Right atrium auricular region (tissue), 2 donors: ENCODE measurements at regions not wholly inside any gene's neighbourhood (a gene's known extent, or its start where the extent isn't known, plus 50 kb on each side); places are given as distances from the start of the nearest gene placed in this dataset.

Experiments
- DNase-seq: peaks from one replicate; pipeline ENCODE4 v3.0.0-alpha.2; 2019; ENCODE audit warnings: low spot score
- H3K27ac ChIP-seq, 2 donors: fragments of 200-600 bp; sonication (generic); 1 replicate in 1 of 2; 2 replicates in 1 of 2; pipeline ENCODE4 v1.5.1; 2016 to 2019
- H3K27me3 ChIP-seq, 2 donors: fragments of 200-600 bp; sonication (generic); one replicate each; pipeline versions ENCODE4 v1.5.1 to v1.6.0; 2017 to 2019
- H3K36me3 ChIP-seq: fragments of 200-600 bp; sonication (generic); one replicate; pipeline ENCODE4 v1.5.1; 2016
- H3K4me1 ChIP-seq, 2 donors: fragments of 200-600 bp; sonication (generic); one replicate each; pipeline versions ENCODE4 v1.5.1 to v1.6.0; 2017 to 2019
- H3K4me3 ChIP-seq, 2 donors: fragments of 200-600 bp; sonication (generic); 1 replicate in 1 of 2; 2 replicates in 1 of 2; pipeline ENCODE4 v1.5.1; 2017 to 2019; ENCODE audit warnings: mild to moderate bottlenecking in 1 of 2, moderate library complexity in 1 of 2
- H3K9me3 ChIP-seq, 2 donors: fragments of 200-600 bp; sonication (generic); one replicate each; pipeline ENCODE4 v1.5.1; 2019
- CTCF ChIP-seq, 2 donors: fragments of 200-600 bp; sonication (generic); IDR thresholded peaks; one replicate each; pipeline ENCODE4 v1.5.1; 2019; ENCODE audit warnings: antibody characterized with exemption in 2 of 2

- Histone ChIP-seq H3K27ac (no peak overlapping the region), H3K27me3 (no peaks in the 10 kb centered on the region), H3K9me3 (peaks cover 0 to 16% of the 10 kb centered on the region in 2 donors), H3K4me1 (no peaks in the 10 kb centered on the region), H3K4me3 (no peak overlapping the region), H3K36me3 (no peaks in the 10 kb centered on the region)
- DNase-seq: no peak
- no peak for TF ChIP-seq CTCF (IDR thresholded peaks at IDR 0.05)
Observed at GRCh38 chr17:79671085-79671694, 59.6 kb upstream of the ENPP7 start.

GRCh38 chr17:79670537-79671084, 59.8 kb upstream of the RBFOX3 start:
- peaks cover 0 to 4% of the 10 kb centered on the region in 2 donors for H3K4me1 ChIP-seq
- peaks cover 0 to 16% of the 10 kb centered on the region in 2 donors for H3K9me3 ChIP-seq
- no peak overlapping the region for H3K4me3 ChIP-seq
- no peak for DNase-seq
- no peaks in the 10 kb centered on the region for H3K36me3 ChIP-seq
- H3K27me3 ChIP-seq: no peaks in the 10 kb centered on the region
- TF ChIP-seq CTCF (IDR thresholded peaks at IDR 0.05): no peak
- no peak overlapping the region for H3K27ac ChIP-seq

- H3K9me3 ChIP-seq: peaks cover 0 to 16% of the 10 kb centered on the region in 2 donors
- no peaks in the 10 kb centered on the region for H3K27me3 ChIP-seq
- H3K36me3 ChIP-seq: no peaks in the 10 kb centered on the region
- H3K27ac ChIP-seq: no peak overlapping the region
- H3K4me3 ChIP-seq: no peak overlapping the region
- TF ChIP-seq CTCF (IDR thresholded peaks at IDR 0.05): no peak
- DNase-seq: no peak
- H3K4me1 ChIP-seq: peaks cover 0 to 10% of the 10 kb centered on the region in 2 donors
Observed at GRCh38 chr17:79669861-79670260, 59.0 kb upstream of the RBFOX3 start.

GRCh38 chr17:79668344-79669250, 57.7 kb upstream of the RBFOX3 start:
- Histone ChIP-seq H3K9me3 (peaks cover 0 to 9% of the 10 kb centered on the region in 2 donors), H3K36me3 (no peaks in the 10 kb centered on the region), H3K4me3 (no peak overlapping the region), H3K4me1 (peaks cover 0 to 10% of the 10 kb centered on the region in 2 donors), H3K27me3 (no peaks in the 10 kb centered on the region), H3K27ac (no peak overlapping the region)
- no peak for DNase-seq
- no peak for TF ChIP-seq CTCF (IDR thresholded peaks at IDR 0.05)

GRCh38 chr17:79667746-79668145, 56.9 kb upstream of the RBFOX3 start:
- H3K27ac ChIP-seq: no peak overlapping the region
- H3K36me3 ChIP-seq: no peaks in the 10 kb centered on the region
- no peak for TF ChIP-seq CTCF (IDR thresholded peaks at IDR 0.05)
- peaks cover 0 to under 1% of the 10 kb centered on the region in 2 donors for H3K9me3 ChIP-seq
- no peak for DNase-seq
- H3K4me1 ChIP-seq: peaks cover 0 to 10% of the 10 kb centered on the region in 2 donors
- no peaks in the 10 kb centered on the region for H3K27me3 ChIP-seq
- no peak overlapping the region for H3K4me3 ChIP-seq
